PC-9 (cell line): ENCODE measurements at regions not wholly inside any gene's neighbourhood (a gene's known extent, or its start where the extent isn't known, plus 50 kb on each side); places are given as distances from the start of the nearest gene placed in this dataset.

Source experiments
- EZH2 ChIP-seq: fragments of 200-600 bp; sonication (generic); IDR thresholded peaks from 2 replicates; pipeline ENCODE4 v1.8.0; 2017; ENCODE audit warnings: antibody characterized with exemption, low read depth
- TF ChIP-seq, protein P1 (sequence below): fragments of 200-600 bp; sonication (generic); conservative IDR thresholded peaks from 2 replicates; pipeline ENCODE4 v1.6.1; 2017; ENCODE audit warnings: mixed run types, antibody characterized with exemption, mild to moderate bottlenecking, moderate library complexity

- TF ChIP-seq, protein P1, sequence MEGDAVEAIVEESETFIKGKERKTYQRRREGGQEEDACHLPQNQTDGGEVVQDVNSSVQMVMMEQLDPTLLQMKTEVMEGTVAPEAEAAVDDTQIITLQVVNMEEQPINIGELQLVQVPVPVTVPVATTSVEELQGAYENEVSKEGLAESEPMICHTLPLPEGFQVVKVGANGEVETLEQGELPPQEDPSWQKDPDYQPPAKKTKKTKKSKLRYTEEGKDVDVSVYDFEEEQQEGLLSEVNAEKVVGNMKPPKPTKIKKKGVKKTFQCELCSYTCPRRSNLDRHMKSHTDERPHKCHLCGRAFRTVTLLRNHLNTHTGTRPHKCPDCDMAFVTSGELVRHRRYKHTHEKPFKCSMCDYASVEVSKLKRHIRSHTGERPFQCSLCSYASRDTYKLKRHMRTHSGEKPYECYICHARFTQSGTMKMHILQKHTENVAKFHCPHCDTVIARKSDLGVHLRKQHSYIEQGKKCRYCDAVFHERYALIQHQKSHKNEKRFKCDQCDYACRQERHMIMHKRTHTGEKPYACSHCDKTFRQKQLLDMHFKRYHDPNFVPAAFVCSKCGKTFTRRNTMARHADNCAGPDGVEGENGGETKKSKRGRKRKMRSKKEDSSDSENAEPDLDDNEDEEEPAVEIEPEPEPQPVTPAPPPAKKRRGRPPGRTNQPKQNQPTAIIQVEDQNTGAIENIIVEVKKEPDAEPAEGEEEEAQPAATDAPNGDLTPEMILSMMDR, result no peak
- TF ChIP-seq EZH2, result no peak
These were observed 149.3 kb upstream of the NRP1 start for GRCh38 chr10:33483816-33484190.
